ENCODE measurements at regions not wholly inside any gene's neighbourhood (a gene's known extent, or its start where the extent isn't known, plus 50 kb on each side); places are given as distances from the start of the nearest gene placed in this dataset.
"Not testable (repeated sequence)": the region's sequence is repeated elsewhere in the genome, so short reads cannot be mapped to it uniquely, and the experiment has no call there.

DNA sequence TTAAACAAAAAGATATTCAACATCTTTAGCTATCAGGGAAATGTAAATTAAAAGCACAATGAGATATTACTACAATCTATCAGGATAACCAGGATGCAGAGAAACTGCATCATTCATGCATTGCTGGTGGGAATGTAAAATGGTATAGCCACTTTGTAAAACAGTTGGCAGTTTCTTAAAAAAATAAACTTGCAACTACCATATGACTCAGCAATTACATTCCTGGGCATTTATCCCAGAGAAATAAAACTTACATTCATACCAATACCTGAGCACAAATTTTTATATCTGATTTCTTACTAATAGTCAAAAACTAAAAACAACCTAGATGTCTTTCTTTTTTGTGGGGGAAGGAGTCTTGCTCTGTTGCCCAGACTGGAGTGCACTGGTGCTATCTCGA, 190.3 kb upstream of the TAB2 start:
- no peak for DNase-seq

DNA sequence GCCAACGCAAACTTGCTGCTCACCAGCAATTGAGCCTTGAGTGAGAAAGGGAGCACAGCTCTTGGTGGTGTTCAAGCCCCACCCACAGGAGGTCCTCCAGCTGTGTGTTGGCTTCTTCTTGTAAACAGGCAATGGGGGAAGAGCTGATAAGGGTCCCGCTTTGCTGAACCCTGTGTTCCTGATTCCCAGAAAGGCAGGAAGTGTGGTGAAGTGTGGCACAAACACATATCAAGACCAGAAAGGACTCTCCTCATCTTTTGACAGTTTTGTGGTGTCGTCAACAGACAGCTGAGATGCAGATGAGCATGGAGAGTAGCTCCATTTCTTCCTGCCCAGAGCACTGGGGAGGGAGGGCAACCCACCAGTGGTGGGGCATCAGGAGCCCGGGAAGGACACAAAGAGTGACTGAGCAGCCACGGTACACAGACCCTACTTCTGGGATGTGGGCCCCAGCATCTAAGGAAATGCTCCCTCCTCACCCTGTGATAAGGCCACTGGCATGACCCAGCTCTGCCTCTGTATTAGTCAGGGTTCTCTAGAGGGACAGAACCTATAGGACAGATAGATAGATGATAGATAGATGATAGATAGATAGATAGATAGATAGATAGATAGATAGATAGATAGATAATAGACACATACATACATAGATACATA, 188.9 kb upstream of the TAB2 start:
- DNase-seq, result peak; percentile 84

DNA sequence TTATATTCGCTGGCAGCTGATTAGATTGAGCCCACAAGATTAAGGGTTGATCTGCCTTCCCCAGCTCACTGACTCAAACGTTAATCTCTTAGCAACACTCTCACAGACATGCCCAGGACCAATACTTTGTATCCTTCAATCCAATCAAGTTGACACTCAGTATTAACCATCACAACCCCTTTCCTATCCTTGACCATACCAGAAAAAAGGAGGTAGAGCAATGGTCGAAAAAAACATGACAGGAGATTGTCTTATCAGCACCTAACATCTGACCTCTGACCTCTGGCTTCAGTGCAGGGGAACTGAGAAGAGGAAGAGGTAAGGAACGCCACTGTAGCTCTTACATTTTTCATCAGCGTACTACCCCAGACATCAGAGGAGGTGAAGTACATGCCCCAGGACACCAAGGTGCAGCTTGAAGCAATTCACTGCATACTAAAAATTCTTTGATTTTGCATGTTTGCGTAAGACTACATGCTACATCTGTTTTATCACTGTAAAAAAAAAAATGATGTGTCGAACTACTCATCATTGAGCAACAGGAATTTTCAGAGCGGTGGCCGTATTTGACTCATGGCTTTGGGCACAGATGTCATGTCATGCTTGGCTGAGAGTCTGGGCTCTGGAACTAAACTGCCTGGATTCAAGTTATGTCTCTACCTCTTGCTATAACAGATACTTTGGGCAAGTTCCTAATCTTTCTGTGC, 188.0 kb upstream of the TAB2 start:
- peak; percentile 48 for DNase-seq

DNA sequence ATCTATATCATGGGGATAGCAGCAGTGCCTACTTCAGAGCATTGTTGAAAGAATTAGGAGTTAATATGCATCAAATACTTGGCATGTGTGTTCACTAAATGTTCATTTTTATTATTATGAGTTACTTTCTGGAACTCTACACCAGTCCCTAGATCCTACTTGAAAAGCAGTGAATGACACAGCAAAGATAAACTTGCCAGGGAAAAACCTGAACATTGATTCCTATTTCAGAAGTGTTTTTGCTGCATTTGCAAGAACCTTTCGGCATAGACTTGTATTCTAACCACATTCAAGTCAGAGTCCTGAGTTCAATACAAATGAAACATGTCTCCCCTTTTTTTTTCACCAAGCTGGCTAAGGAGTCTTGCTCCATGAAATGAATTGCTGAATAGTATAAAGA, 187.4 kb upstream of the TAB2 start:
- DNase-seq, result no peak

DNA sequence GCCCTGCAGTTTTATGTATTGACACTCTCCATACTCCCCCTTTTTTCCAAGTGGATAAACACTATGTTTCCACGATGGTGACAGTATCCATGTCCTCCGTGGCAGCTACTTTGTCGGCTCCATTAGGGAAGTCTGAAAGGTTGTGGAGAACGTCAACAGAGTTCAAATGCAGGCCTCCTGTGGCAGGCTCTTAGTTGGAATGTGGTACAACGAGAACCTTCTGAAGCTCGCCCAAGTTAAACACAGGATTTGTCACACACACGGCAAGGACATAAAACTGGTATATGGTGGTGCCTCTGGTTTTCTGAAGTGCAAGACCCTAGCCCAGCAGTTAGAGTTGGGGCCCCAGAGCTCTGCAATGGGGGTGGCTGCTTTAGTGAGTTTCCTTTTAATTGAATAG, 187.0 kb upstream of the TAB2 start:
- DNase-seq, result no peak

DNA sequence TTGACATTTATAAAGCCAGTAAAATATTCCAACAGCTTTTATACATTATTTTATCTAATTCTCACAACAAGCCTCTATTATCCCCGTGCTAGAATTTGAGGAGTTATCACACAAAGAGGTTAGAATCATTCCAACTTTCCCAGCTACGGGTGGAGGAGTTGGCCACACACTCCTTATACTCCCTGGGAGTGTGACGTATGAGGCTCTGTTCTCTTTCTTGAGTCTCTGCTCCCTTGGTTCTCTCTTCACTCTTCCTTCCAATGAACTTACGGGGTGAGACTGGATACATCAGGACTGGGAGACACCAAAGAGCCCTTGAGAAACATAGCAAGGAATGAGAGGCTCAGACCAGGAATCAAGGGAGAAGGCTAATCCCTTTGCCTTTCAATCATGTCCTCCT, 185.6 kb upstream of the TAB2 start:
- DNase-seq, result no peak

DNA sequence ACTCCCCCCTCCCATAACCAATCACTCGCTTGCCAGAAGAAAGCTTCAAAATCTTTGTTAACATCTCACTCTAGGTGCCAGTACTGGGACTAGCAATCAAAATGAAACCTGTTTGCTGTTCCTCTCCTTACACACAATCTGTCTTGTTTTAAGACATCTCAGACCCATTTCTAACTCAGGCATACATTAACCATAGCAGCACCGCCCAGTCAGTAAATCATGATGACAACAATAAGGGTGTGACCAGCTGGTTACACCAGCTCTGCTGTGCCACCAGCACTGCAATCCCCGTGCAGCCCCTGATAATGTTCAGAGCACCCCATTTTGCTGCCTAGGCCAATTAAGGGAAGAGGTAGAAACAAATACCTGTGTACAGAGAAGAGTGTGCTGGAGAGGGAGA, 185.2 kb upstream of the TAB2 start:
- peak; percentile 74 for DNase-seq

DNA sequence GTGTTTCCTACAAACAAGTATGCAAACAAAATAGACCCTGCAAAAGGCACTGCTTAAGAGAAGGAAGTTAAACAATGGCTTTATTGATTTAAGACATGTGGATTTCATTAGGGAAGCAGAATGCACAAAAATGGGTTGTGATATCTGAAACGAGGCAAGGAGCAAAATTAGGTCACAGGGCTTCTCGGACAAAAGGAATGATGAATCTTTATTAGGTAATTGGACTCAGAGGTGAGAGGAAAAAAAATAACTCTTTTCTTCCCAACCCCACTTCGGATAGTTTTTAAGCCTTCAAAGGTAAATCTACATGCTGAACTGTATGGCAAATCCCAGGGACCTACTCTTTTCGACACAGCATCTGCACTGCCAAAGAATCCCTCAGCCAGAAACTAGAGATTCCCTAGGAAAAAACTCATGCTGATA, 183.0 kb upstream of the TAB2 start:
- DNase-seq, result no peak

DNA sequence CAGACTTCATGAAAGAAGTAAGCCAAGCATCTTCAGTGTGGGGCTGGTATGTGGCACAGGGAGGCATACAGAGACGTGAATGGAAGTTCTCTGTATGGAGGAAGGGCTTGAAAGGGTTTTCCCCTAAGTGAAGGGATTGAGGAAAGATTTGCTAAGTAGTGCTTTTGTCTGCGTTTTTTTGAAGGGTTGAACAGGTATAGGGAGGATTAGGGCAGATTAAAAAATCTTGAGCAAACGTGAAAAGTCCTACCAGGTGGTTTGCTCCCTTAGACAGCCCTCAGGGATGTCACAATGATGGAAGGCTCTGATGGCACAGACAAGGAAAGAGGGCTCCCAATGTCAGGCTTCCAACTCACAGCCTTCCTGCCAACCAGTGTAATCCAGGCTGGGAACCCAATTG, 181.7 kb upstream of the TAB2 start:
- no peak for DNase-seq

DNA sequence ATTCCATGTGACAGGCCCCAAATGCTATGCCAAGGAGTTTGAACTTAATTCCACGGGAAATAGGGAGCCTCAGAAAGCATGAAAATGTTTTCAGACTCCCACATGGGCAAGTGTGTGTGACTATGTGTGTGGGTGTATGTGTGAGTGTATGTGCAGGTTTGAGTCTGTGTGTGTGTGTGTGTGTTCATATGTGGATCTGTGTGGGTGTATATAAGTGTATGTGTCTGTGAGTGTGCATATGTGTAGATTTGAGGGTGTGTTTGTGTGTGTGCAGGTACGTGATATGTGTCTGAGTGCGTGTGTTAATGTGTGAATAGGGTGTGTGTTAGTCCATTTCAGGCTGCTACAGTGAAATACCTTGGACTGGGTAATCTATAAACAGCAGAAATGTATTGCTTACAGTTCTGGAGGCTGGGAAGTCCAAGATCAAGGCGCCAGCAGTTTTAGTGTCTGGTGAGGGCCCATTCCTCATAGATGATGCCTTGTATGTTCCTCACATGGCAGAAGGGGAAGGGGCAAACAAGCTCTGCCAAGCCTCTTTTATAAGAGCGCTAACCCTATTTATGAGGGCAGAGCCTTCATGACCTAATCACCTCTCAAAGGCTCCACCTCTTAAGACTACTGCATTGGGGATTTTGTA, 181.1 kb upstream of the TAB2 start:
- no peak for DNase-seq

DNA sequence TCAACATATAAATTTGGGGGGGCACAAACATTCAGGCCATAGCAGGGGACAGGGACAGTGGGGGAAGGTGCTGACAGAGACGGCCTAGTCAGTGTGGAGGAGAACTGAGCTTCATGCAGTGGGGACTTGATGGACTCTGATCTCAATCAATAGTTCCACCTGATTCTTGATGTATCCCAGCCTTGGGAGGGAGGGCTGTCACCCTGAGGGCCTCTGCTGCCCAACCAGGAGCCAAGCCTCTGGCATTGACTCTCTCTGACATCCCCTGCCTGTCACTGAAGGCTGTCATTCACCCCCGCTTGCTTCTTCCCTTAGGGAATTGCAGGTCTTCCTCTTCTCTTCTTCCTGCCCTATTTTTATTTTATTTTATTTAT, 180.6 kb upstream of the TAB2 start:
- no peak for DNase-seq

DNA sequence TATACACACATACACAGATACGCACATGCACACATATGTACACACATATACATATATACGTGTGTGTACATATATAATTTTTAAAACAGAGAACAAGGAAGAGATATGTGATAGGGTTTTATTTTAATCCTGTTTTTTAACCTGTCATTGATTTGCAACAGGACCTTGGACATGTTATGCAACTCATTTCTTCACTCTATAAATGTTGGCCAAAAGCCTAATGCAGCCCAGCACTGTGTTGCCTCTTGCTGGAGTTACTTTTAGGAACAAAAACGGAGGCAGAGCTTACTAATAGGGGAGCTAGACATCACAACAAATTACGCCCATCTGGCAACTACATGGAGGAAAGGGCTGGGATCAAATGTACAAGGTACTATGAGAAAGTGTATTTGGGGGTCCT, 179.9 kb upstream of the TAB2 start:
- no peak for DNase-seq

DNA sequence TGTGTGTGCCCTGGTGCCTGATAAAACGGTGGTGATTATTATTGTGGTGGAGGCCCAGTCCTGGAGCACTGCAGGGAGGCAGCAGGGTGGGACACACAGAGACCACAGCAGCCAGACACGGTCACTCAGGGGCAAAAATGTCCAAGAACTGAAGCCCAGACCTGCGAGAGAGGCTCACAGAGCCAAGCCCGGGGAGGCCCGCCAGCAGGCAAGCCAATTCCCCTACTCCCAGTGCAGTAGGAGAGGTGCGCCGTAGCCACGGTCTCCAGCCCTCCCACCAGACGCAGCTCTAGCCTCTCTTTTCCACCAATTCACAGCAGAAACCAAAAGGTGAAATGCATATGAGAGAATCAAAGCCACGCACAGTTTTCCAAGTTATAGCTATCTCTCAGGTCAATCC, 179.4 kb upstream of the TAB2 start:
- no peak for DNase-seq

DNA sequence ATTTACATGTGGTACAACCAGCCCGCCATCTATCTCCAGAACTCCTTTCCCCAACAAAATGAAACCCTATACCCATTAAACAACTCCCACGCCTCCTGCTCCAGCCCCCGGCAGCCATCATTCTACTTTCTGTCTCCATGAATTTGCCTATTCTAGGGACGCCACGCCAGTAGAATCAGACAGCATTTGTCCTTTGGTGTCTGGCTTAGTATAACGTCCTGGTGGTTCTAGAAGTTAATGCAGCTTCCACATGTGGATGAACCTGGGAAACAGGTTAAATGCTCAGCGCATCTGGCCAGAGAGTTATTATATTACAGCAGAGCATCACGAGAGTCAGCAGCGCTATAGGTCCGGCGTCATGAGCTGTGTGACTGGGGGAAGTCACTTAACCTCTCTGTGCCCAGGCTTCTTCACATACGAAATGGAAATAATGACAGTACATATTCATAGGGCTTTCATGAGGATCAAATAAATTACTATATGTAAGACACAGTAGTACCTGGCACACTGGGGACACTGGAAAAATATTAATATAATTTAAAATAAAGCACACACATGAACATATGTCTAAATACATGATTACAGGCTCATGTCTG, 178.7 kb upstream of the TAB2 start:
- no peak for DNase-seq

DNA sequence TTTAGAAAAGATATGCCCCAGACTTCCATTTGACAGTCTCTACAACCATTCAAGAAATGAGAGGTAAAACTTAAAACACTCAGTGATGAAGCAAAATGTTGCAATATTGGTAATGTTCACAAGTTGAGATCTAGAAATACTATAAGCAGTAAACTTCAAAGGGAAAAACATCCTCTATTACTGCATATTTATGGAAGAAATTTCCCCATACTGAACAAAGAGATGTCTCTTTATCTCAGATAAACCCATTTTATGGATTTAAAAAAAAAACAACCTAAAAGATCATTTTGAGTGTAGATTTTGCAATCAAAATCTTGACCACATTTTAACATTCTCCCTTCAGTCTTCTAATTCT, 177.8 kb upstream of the TAB2 start:
- DNase-seq, result no peak

DNA sequence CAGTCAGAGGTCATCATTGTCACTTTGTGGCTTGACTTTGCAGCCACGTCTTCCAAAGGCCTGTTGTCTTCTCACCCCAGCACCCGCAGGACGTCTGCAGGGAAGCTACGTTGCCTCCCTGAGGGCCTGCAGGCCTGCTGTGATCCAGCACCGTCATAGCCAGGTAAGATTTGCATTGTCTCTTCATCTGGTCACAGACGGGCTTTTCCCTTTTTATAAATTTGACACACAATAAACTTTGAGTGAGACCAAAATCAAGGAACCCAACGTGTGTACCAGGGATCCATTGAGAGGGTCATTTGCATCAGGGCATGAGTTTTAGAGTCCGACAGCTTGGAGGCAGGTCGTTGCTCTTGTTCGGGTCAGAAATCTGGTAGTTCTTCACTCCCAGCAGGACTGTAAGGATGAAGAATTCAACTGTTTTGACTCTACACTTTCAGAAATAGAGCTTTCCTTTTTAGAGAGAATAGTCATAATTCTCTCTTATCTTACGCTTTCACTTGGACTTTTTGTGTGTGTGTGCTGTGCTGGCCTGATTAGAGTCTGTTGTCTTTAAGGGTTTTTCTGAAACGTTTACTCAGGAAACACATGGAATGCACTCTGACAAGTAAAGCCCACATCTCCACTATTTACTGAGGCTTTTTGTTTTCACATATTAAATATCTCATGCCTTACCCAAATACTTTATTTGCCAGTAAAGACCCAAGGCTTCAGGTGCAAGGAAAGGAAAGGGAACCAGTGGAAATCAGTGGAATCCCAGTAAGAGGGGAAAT, 177.2 kb upstream of the TAB2 start:
- DNase-seq, result peak; percentile 94

DNA sequence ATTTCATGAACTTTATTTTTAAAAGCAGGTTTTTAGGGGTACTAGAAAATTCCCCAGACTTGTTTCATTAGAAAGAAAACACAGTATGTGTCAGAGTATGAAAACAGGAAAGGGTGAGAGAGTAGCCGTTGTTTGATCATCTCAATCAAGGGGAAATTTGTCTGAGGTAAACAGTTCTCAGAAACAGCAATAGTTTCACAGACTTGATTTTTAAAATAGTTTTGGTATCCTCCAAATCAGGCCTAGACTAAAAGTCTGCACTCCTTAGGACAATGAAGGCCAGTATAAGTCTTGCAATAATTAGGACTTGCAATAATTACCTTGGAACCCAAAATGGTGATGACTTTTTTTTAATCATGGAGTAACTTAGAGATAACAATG, 176.6 kb upstream of the TAB2 start:
- peak; percentile 86 for DNase-seq

DNA sequence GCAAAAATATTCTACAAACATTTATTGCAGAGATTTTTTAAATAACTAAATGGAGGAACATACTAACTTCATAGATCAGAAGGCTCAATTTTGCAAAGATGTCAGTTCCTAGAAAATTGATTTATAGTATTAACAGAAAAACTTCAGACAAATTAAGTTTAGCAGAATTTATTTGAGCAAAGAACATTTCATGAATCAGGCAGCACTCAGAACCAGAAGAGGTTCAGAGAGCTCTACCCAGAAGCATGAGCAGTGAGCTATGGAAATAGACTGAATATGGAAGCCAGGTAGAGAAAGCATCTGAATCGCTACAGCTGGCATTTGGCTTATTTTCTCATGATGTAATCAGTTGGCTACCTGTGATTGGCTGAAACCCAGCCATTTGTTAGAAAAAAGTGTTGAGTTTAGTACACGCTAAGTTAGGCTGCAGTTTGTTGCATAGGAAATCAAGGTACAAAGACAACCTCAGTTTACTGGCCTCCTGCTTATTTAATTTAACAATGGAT, 174.5 kb upstream of the TAB2 start:
- DNase-seq, result peak; percentile 55

DNA sequence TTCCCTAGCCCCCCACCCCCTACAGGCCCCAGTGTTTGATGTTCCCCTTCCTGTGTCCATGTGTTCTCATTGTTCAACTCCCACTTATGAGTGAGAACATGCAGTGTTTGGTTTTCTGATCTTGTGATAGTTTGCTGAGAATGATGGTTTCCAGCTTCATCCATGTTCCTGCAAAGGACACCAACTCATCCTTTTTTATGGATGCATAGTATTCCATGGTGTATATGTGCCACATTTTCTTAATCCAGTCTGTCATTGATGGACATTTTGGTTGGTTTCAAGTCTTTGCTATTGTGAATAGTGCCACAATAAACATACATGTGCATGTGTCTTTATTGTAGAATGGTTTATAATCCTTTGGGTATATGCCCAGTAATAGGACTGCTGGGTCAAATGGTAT, 171.7 kb upstream of the TAB2 start:
- DNase-seq, result not testable (repeated sequence)

DNA sequence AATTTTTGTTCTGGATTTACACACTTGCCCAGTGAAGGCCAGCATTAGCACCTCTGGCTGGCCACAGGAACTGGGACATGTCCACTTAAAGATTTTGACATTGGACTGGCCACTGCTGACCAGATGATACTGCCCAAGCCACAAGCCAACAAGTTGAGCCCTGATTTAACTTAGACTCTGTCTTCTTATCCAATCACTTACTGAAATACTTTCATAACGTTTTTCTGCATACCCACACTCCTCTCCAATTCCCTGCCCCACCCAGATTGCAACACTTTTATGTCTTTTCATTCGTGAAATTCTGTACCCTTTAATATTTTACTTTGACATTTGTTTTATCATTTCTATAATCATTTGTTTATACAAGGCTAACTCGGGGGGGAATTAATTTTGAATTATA, 170.3 kb upstream of the TAB2 start:
- no peak for DNase-seq

DNA sequence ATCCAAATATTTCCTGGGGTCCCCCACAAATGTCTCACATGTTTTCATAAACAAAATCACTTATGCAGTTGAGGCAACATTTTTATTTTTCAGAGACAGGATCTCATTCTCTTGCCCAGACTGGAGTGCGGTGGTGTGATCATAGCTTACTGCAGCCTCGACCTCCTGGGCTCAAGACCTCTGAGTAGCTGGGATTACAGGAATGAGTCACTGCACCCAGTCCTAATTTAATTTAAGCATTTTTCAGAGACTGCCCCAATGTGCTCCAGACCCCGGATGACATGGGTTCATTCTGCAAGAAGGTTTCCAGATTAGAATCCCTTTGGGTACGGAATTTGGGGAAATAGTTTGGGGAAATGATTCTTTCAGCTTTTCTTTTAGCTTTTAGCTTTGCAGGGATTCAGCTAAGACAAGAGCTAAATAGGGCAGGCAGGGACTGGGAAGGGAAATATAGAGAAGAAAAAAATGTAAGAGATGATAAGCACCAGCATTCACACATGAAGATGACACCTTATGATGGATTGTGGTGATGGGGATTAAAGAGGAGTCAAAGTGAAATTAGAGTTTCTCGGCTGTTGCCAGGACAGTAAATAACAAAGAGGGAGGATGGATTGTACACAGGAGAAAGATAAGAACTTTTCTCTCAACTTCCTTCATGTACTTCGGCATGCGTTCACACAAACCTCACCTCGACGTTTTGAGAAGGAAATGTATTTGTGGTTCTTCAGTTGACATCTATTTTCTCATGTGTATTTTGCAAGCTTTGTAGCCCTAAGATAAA, 169.4 kb upstream of the TAB2 start:
- peak; percentile 91 for DNase-seq

DNA sequence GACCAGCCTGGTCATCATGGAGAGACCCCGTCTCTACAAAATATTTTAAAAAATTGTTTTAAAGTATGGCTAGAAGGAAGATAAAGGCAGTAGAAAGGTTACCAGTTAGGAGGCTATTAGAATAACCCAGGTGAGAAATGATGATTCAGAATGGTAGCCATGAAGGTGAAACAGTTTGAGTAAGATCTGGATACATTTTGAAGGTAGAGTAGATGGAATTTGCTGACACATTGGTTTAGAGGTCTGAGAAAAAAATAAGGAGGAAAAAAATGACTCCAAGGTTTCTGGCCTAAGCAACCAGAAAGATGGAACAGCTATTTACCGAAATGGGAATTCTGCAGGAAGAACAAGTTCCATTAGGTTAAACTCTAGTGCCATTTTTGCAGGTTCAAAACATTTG, 167.9 kb upstream of the TAB2 start:
- DNase-seq, result peak; percentile 66

Data from activated CD4-positive, alpha-beta T cell treated with anti-CD3 and anti-CD28 coated beads, Interleukin-10, Interleukin-2, amounts not matched to agents 100 ng/mL and 50 ng/mL, durations not matched to agents 16 hours and 8 hours (primary cell).